Astrocyte (in vitro differentiated cells and primary cell): ENCODE measurements at regions not wholly inside any gene's neighbourhood (a gene's known extent, or its start where the extent isn't known, plus 50 kb on each side); places are given as distances from the start of the nearest gene placed in this dataset.

Experiments
- DNase-seq: peaks from one replicate; pipeline ENCODE4 v3.0.0-alpha.2; 2010; ENCODE audit warnings: low read depth
- FAIRE-seq: peaks from 2 replicates; lab custom pipeline; 2011; peaks lifted over from hg19 to GRCh38; lab: Jason Lieb, UNC
- H2AFZ ChIP-seq: 2 replicates; pipeline ENCODE4 v1.6.0; 2012; ENCODE audit warnings: low read depth, low read length, inconsistent platforms
- H3K27ac ChIP-seq: 2 replicates; pipeline ENCODE4 v1.5.1; 2011; ENCODE audit warnings: low read depth, low read length, inconsistent platforms
- H3K27me3 ChIP-seq: 2 replicates; pipeline ENCODE4 v1.6.0; 2011; ENCODE audit warnings: low read length, inconsistent platforms; ENCODE audit not compliant: insufficient read depth
- H3K36me3 ChIP-seq: 2 replicates; pipeline ENCODE4 v1.5.1; 2011; ENCODE audit warnings: low read length, inconsistent platforms; ENCODE audit not compliant: insufficient read depth
- H3K4me1 ChIP-seq: 2 replicates; pipeline ENCODE4 v1.5.1; 2011; ENCODE audit warnings: low read length, inconsistent platforms; ENCODE audit not compliant: insufficient read depth
- H3K4me2 ChIP-seq: 2 replicates; pipeline ENCODE4 v1.6.0; 2012; ENCODE audit warnings: low read length, inconsistent platforms
- H3K4me3 ChIP-seq: 2 replicates; pipeline ENCODE4 v1.5.1; 2011; ENCODE audit warnings: low read depth, mild to moderate bottlenecking, low read length, inconsistent platforms; ENCODE audit not compliant: insufficient read depth
- H3K79me2 ChIP-seq: 2 replicates; pipeline ENCODE4 v1.6.0; 2012; ENCODE audit warnings: mild to moderate bottlenecking, low read length, inconsistent platforms; ENCODE audit not compliant: insufficient read depth
- H3K9ac ChIP-seq: 2 replicates; pipeline ENCODE4 v1.6.0; 2012; ENCODE audit warnings: mild to moderate bottlenecking, low read length, inconsistent platforms
- H3K9me3 ChIP-seq: 2 replicates; pipeline ENCODE4 v1.5.1; 2012; ENCODE audit warnings: low read depth, mild to moderate bottlenecking, low read length, inconsistent platforms; ENCODE audit not compliant: insufficient read depth
- H4K20me1 ChIP-seq: 2 replicates; pipeline ENCODE4 v1.6.0; 2012; ENCODE audit warnings: low read length, inconsistent platforms; ENCODE audit not compliant: insufficient read depth
- H3K27ac Mint-ChIP-seq: one replicate; pipeline ENCODE4 v1.8.0; 2021; ENCODE audit warnings: mild to moderate bottlenecking, mixed read lengths; ENCODE audit not compliant: unreplicated experiment
- H3K27me3 Mint-ChIP-seq: one replicate; pipeline ENCODE4 v1.8.0; 2021; ENCODE audit warnings: low read depth, mixed read lengths; ENCODE audit not compliant: unreplicated experiment
- H3K36me3 Mint-ChIP-seq: one replicate; pipeline ENCODE4 v1.8.0; 2021; ENCODE audit warnings: low read depth, mixed read lengths; ENCODE audit not compliant: unreplicated experiment
- H3K4me1 Mint-ChIP-seq: one replicate; pipeline ENCODE4 v1.8.0; 2021; ENCODE audit warnings: low read depth, mixed read lengths; ENCODE audit not compliant: unreplicated experiment
- H3K4me3 Mint-ChIP-seq: one replicate; pipeline ENCODE4 v1.8.0; 2021; ENCODE audit warnings: mild to moderate bottlenecking, moderate library complexity, mixed read lengths; ENCODE audit not compliant: unreplicated experiment
- H3K9me3 Mint-ChIP-seq: one replicate; pipeline ENCODE4 v1.8.0; 2021; ENCODE audit warnings: mild to moderate bottlenecking, mixed read lengths; ENCODE audit not compliant: unreplicated experiment
- CTCF ChIP-seq: IDR thresholded peaks from 2 replicates; pipeline ENCODE4 v1.5.1; 2011; ENCODE audit warnings: low read depth, mild to moderate bottlenecking, inconsistent platforms, low read length, moderate library complexity; ENCODE audit not compliant: insufficient read depth
- EZH2 ChIP-seq: IDR thresholded peaks from 2 replicates; pipeline ENCODE4 v1.6.1; 2012; ENCODE audit warnings: mild to moderate bottlenecking, low read length, inconsistent platforms; ENCODE audit not compliant: insufficient read depth

DNA sequence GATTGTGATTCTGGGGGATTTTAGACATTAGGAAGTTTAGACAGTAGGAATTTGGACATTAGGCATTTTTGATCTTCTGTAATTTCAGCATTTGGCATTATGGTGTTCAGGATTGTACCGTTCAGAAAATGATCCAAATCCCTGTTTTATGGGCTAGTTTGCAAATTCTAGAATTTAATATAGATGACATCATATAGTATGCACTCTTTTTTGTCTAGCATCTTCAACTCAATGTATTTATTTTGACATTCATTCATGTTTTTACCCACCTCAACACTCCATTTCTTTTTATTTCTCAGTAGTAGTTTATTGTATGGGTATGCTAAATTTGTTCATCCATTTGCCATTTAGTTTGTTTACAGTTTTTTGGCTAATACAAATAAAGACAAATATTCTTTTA is 105.3 kb upstream of the ZPLD1 start:
- Mint-ChIP-seq H3K27ac (no peak overlapping the region), H3K27me3 (no peaks in the 10 kb centered on the region)

GRCh38 chr3:102332205-102332604 is 102.6 kb upstream of the ZPLD1 start:
- no peak overlapping the region for H3K27ac Mint-ChIP-seq

More for the DNA sequence above, 105.3 kb upstream of the ZPLD1 start:
- Histone ChIP-seq H3K27me3 (no peaks in the 10 kb centered on the region), H3K4me1 (no peaks in the 10 kb centered on the region), H3K27ac (no peak overlapping the region), H3K36me3 (no peaks in the 10 kb centered on the region), H4K20me1 (no peaks in the 10 kb centered on the region), H3K9me3 (no peaks in the 10 kb centered on the region), H2AFZ (no peak overlapping the region), H3K9ac (no peak overlapping the region), H3K4me3 (no peak overlapping the region), H3K79me2 (no peaks in the 10 kb centered on the region), H3K4me2 (no peak overlapping the region)
- no peaks in the 10 kb centered on the region for H3K4me1 Mint-ChIP-seq
- no peaks in the 10 kb centered on the region for H3K36me3 Mint-ChIP-seq
- no peaks in the 10 kb centered on the region for H3K9me3 Mint-ChIP-seq
- no peak for DNase-seq
- no peak for TF ChIP-seq CTCF
- no peak for TF ChIP-seq EZH2
- no peak overlapping the region for H3K4me3 Mint-ChIP-seq
- no peak for FAIRE-seq

DNA sequence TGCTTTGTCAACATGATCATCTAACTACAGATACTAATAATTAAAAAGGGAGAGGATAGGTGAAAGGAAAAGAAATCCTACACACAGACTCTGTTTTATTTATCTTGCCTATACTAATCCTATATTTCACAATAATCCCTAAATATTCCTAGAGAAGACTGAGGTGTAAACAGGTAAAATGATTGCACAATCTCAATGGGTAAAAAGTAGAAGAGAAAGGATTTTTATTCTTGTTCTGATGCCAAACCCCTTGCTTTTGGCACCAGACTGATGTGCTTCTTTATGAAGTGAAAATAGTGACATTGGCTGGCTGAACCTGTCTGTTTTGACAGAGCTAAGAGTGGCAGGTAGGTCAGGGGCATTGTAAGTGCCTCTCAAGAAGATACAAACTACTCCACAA is 101.9 kb upstream of the ZPLD1 start:
- no peaks in the 10 kb centered on the region for H3K4me1 Mint-ChIP-seq
- Histone ChIP-seq H3K27ac (no peak overlapping the region), H3K9ac (no peak overlapping the region), H3K79me2 (no peaks in the 10 kb centered on the region), H3K27me3 (no peaks in the 10 kb centered on the region), H2AFZ (no peak overlapping the region), H3K9me3 (no peaks in the 10 kb centered on the region), H3K36me3 (no peaks in the 10 kb centered on the region), H3K4me3 (no peak overlapping the region), H3K4me2 (no peak overlapping the region), H3K4me1 (no peaks in the 10 kb centered on the region), H4K20me1 (no peaks in the 10 kb centered on the region)
- DNase-seq: no peak
- H3K36me3 Mint-ChIP-seq: no peaks in the 10 kb centered on the region
- no peak for FAIRE-seq
- H3K9me3 Mint-ChIP-seq: no peaks in the 10 kb centered on the region
- no peak overlapping the region for H3K27ac Mint-ChIP-seq
- no peaks in the 10 kb centered on the region for H3K27me3 Mint-ChIP-seq
- no peak for TF ChIP-seq CTCF
- no peak for TF ChIP-seq EZH2
- no peak overlapping the region for H3K4me3 Mint-ChIP-seq

More at GRCh38 chr3:102332205-102332604, 102.6 kb upstream of the ZPLD1 start:
- H3K4me2 ChIP-seq: no peak overlapping the region
- H3K36me3 Mint-ChIP-seq: no peaks in the 10 kb centered on the region
- no peak overlapping the region for H2AFZ ChIP-seq
- H3K4me3 Mint-ChIP-seq: no peak overlapping the region
- no peak for TF ChIP-seq EZH2
- no peak overlapping the region for H3K27ac ChIP-seq
- no peaks in the 10 kb centered on the region for H3K79me2 ChIP-seq
- no peaks in the 10 kb centered on the region for H3K27me3 Mint-ChIP-seq
- H3K27me3 ChIP-seq: no peaks in the 10 kb centered on the region
- no peaks in the 10 kb centered on the region for H3K4me1 Mint-ChIP-seq
- FAIRE-seq: no peak
- no peaks in the 10 kb centered on the region for H3K9me3 Mint-ChIP-seq
- no peak overlapping the region for H3K4me3 ChIP-seq
- H3K4me1 ChIP-seq: no peaks in the 10 kb centered on the region
- no peaks in the 10 kb centered on the region for H4K20me1 ChIP-seq
- DNase-seq: no peak
- H3K9me3 ChIP-seq: no peaks in the 10 kb centered on the region
- no peak overlapping the region for H3K9ac ChIP-seq
- no peaks in the 10 kb centered on the region for H3K36me3 ChIP-seq
